K562 (cell line): ENCODE measurements at regions not wholly inside any gene's neighbourhood (a gene's known extent, or its start where the extent isn't known, plus 50 kb on each side); places are given as distances from the start of the nearest gene placed in this dataset.

ENCODE experiments used
- ATAC-seq: fragments of 200-7000 bp; cut with Tn5 transposase; 3 replicates; pipeline ENCODE4 v1.9.1; 2020; ENCODE audit warnings: moderate library complexity
- BruUV-seq: library from RNA; stranded (reverse); fragments of 400-500 nt; replicated peaks from 2 replicates; lab custom pipeline; 2021; lab: Mats Ljungman, UMichigan
- CTCF ChIA-PET: fragments of 300-600 bp; formaldehyde crosslinking; extraction: SDS; loops from one replicate; lab custom pipeline; 2021; ENCODE audit warnings: low intra/inter-chr PET ratio; lab: Yijun Ruan, JAX
- POLR2A ChIA-PET: fragments of 300-600, 350-650 bp; sonication (Branson Sonifier 250); formaldehyde crosslinking; extraction: SDS; loops from one replicate; lab custom pipeline; 2021; ENCODE audit warnings: antibody characterized with exemption, inconsistent platforms; lab: Yijun Ruan, JAX
- DNase-seq, 4 experiments: peaks; one replicate each; pipeline versions ENCODE4 v3.0.0 to v3.0.0-alpha.2; 2011 to 2018; ENCODE audit warnings: low spot score in 3 of 4, mixed read lengths in 3 of 4; ENCODE audit errors: extremely low read depth in 1 of 4
- FAIRE-seq: peaks from 2 replicates; lab custom pipeline; 2011; peaks lifted over from hg19 to GRCh38; lab: Jason Lieb, UNC
- H2AFZ ChIP-seq: 2 replicates; pipeline ENCODE4 v1.6.0; 2011; ENCODE audit warnings: low read depth, low read length, control low read depth, inconsistent platforms
- H3K27ac ChIP-seq: fragments of 200-600 bp; 3 replicates; pipeline ENCODE4 v1.8.0; 2011; ENCODE audit warnings: low read depth, mild to moderate bottlenecking, control low read depth, inconsistent platforms, low read length, moderate library complexity, mixed read lengths; ENCODE audit errors: extremely low read depth
- H3K27me3 ChIP-seq, 2 experiments: fragments of 300-600 bp in 1 of 2; 2 replicates in 1 of 2; 3 replicates in 1 of 2; pipeline versions ENCODE4 v1.6.0 to v1.8.0; 2011; ENCODE audit warnings: inconsistent platforms in 2 of 2, low read length in 2 of 2, mild to moderate bottlenecking in 1 of 2, mixed read lengths in 1 of 2, moderate library complexity in 1 of 2; ENCODE audit not compliant: control insufficient read depth in 2 of 2, insufficient read depth in 2 of 2
- H3K36me3 ChIP-seq: fragments of 300-600 bp; 3 replicates; pipeline ENCODE4 v1.8.0; 2011; ENCODE audit warnings: mild to moderate bottlenecking, low read length, inconsistent platforms; ENCODE audit not compliant: control insufficient read depth, insufficient read depth
- H3K4me1 ChIP-seq, 2 experiments: fragments of 200-600 bp in 1 of 2; replicated peaks in 1 of 2; 2 replicates in 1 of 2; 3 replicates in 1 of 2; pipeline versions ENCODE4 v1.5.1 to v1.8.0; 2011; ENCODE audit warnings: inconsistent platforms in 2 of 2, low read length in 2 of 2, mild to moderate bottlenecking in 1 of 2, mixed read lengths in 1 of 2, moderate library complexity in 1 of 2; ENCODE audit not compliant: control insufficient read depth in 2 of 2, insufficient read depth in 2 of 2
- H3K4me2 ChIP-seq: 2 replicates; pipeline ENCODE4 v1.6.1; 2011; ENCODE audit warnings: low read length, control low read depth, inconsistent platforms, mixed read lengths; ENCODE audit not compliant: insufficient read depth
- H3K4me3 ChIP-seq: fragments of 200-600 bp; sonication (generic), shearing (Covaris generic); 2 replicates; pipeline ENCODE4 v1.5.1; 2016; ENCODE audit warnings: control low read depth, inconsistent platforms
- H3K79me2 ChIP-seq: fragments of 200-600 bp; 3 replicates; pipeline ENCODE4 v1.8.0; 2011; ENCODE audit warnings: low read length, inconsistent platforms; ENCODE audit not compliant: control insufficient read depth, insufficient read depth
- H3K9ac ChIP-seq, 2 experiments: 2 replicates each; pipeline versions ENCODE4 v1.6.0 to v1.6.1; 2011; ENCODE audit warnings: low read depth in 2 of 2, low read length in 2 of 2, control low read depth in 1 of 2, inconsistent platforms in 1 of 2, mild to moderate bottlenecking in 1 of 2, mixed read lengths in 1 of 2; ENCODE audit not compliant: insufficient read depth in 1 of 2
- H3K9me1 ChIP-seq: one replicate; pipeline ENCODE4 v1.6.0; 2011; ENCODE audit warnings: inconsistent platforms, mild to moderate bottlenecking, low read length, moderate library complexity; ENCODE audit not compliant: control insufficient read depth, insufficient read depth
- H3K9me3 ChIP-seq: replicated peaks from 2 replicates; pipeline ENCODE4 v1.5.1; 2011; ENCODE audit warnings: low read depth, low read length, inconsistent platforms; ENCODE audit not compliant: control insufficient read depth, insufficient read depth
- H4K20me1 ChIP-seq: replicated peaks from 2 replicates; pipeline ENCODE4 v1.6.1; 2011; ENCODE audit warnings: low read length, inconsistent platforms, mixed read lengths; ENCODE audit not compliant: control insufficient read depth, insufficient read depth
- CC2D1A ChIP-seq: fragments of 450-650 bp; IDR thresholded peaks from 2 replicates; pipeline ENCODE4 v1.6.1; 2017; ENCODE audit warnings: mild to moderate bottlenecking
- ELF1 ChIP-seq: fragments of 200-800 bp; sonication (Bioruptor generic); IDR thresholded peaks from 2 replicates; pipeline ENCODE4 v1.6.1; 2016; ENCODE audit warnings: missing genetic modification characterization, missing compliant biosample characterization
- ETV1 ChIP-seq: fragments of 450-650 bp; conservative IDR thresholded peaks from 2 replicates; pipeline ENCODE4 v1.6.1; 2016; ENCODE audit warnings: missing genetic modification characterization, control low read depth, low read depth, missing compliant biosample characterization
- FUS ChIP-seq: fragments of 200-400 bp; formaldehyde crosslinking; optimal IDR thresholded peaks from 2 replicates; pipeline ENCODE3; 2017; ENCODE audit warnings: low read depth, low read length
- ILF3 ChIP-seq: fragments of 450-650 bp; IDR thresholded peaks from 2 replicates; pipeline ENCODE4 v1.6.1; 2018; ENCODE audit warnings: antibody characterized with exemption, mild to moderate bottlenecking, moderate library complexity, borderline replicate concordance
- MXD1 ChIP-seq: fragments of 250-450 bp; sonication (Bioruptor Pico); IDR thresholded peaks from 2 replicates; pipeline ENCODE4 v1.8.0; 2021; ENCODE audit warnings: borderline replicate concordance, mild to moderate bottlenecking, moderate library complexity; ENCODE audit not compliant: poor library complexity, severe bottlenecking
- PML ChIP-seq: IDR thresholded peaks from 2 replicates; pipeline ENCODE4 v1.6.1; 2012; ENCODE audit warnings: low read length, inconsistent platforms
- POLR2G ChIP-seq: fragments of 200-400 bp; formaldehyde crosslinking; IDR thresholded peaks from 2 replicates; pipeline ENCODE4 v1.6.1; 2017; ENCODE audit warnings: low read depth, mild to moderate bottlenecking, antibody characterized with exemption, low read length, moderate library complexity
- RHOXF2B ChIP-seq: fragments of 250-450 bp; sonication (Bioruptor Pico); conservative IDR thresholded peaks from 2 replicates; pipeline ENCODE4 v1.5.1; 2021
- THRAP3 ChIP-seq: fragments of 450-650 bp; IDR thresholded peaks from 2 replicates; pipeline ENCODE4 v1.6.1; 2016; ENCODE audit warnings: mild to moderate bottlenecking, inconsistent platforms, borderline replicate concordance
- ZHX1 ChIP-seq: fragments of 150-350 bp; conservative IDR thresholded peaks from 2 replicates; pipeline ENCODE4 v1.6.1; 2014; ENCODE audit warnings: low read length
- ZMIZ1 ChIP-seq, 2 experiments: fragments of 150-350 bp in 1 of 2; IDR thresholded peaks; 2 replicates each; pipeline ENCODE4 v1.6.1; 2012 to 2016; ENCODE audit warnings: low read depth in 2 of 2, low read length in 2 of 2, mild to moderate bottlenecking in 1 of 2, moderate library complexity in 1 of 2
- ZNF3 ChIP-seq: fragments of 250-450 bp; sonication (Bioruptor Pico); IDR thresholded peaks from 2 replicates; pipeline ENCODE4 v1.5.0; 2021; ENCODE audit warnings: mild to moderate bottlenecking, moderate library complexity
- ZNF561 ChIP-seq: fragments of 450-650 bp; formaldehyde crosslinking; conservative IDR thresholded peaks from 2 replicates; pipeline ENCODE4 v1.4.0; 2020; ENCODE audit warnings: mild to moderate bottlenecking, moderate library complexity
- WGBS: fragments of 100-300 bp; shearing (Covaris generic); methylation state at CpG from one replicate; pipeline ENCODE4 v1.1.6; 2016; ENCODE audit warnings: low coverage, mixed read lengths; ENCODE audit not compliant: insufficient coverage; ENCODE audit errors: missing lambda C conversion rate; 5-methylcytosine and 5-hydroxymethylcytosine counted together
- in situ Hi-C: fragments of 300-500 bp; cut with MboI; formaldehyde crosslinking; loops from 4 replicates; pipeline ENCODE4 v1.15.0; 2018; ENCODE audit warnings: inconsistent platforms, mixed read lengths
- intact Hi-C: fragments of 100-400 bp; cut with micrococcal nuclease; formaldehyde crosslinking; loops from 2 replicates; pipeline ENCODE4 v1.14.2; 2022

- no TSS peak for BruUV-seq
- Histone ChIP-seq H4K20me1 (no peaks in the 10 kb centered on the region), H2AFZ (no peak overlapping the region), H3K9me1 (no peaks in the 10 kb centered on the region), H3K4me1 (no peaks in the 10 kb centered on the region), H3K27ac (no peak overlapping the region), H3K79me2 (no peaks in the 10 kb centered on the region), H3K27me3 (no peaks in the 10 kb centered on the region), H3K4me3 (no peak overlapping the region), H3K9me3 (no peaks in the 10 kb centered on the region), H3K4me2 (no peak overlapping the region), H3K9ac (no peak overlapping the region), H3K36me3 (no peaks in the 10 kb centered on the region)
- FAIRE-seq (no peak), DNase-seq (no peak), ATAC-seq (no peak)
- in situ Hi-C loops (no loop called here), intact Hi-C loops (no loop called here)
- POLR2A ChIA-PET: no interaction called here
- CTCF ChIA-PET: no interaction called here
- 0% methylated on average over 6 of the region's 6 CpGs for WGBS
- TF ChIP-seq PML: no peak
- no peak for TF ChIP-seq ZHX1
- no peak for TF ChIP-seq POLR2G
- TF ChIP-seq ILF3: no peak
- no peak for TF ChIP-seq THRAP3
- TF ChIP-seq ZNF3 (CRISPR knock-in tag): no peak
- no peak for TF ChIP-seq FUS
- no peak for TF ChIP-seq MXD1 (CRISPR knock-in tag)
- no peak for TF ChIP-seq RHOXF2B
- TF ChIP-seq ZNF561 (CRISPR knock-in tag): no peak
- no peak for TF ChIP-seq ELF1 (tag)
- TF ChIP-seq CC2D1A: no peak
- TF ChIP-seq ZMIZ1 (IDR thresholded peaks at IDR 0.05; ENCODE audit: low read depth in 2 of 2, low read length in 2 of 2): no peak
- no peak for TF ChIP-seq ETV1 (tag)
Observed at GRCh38 chr5:61758711-61759110, 426.7 kb downstream of the ZSWIM6 start.
